Activated CD4-positive, alpha-beta T cell treated with anti-CD3 and anti-CD28 coated beads, Interleukin-10, Interleukin-2, amounts not matched to agents 100 ng/mL and 50 ng/mL, durations not matched to agents 16 hours and 8 hours (primary cell): ENCODE measurements at regions not wholly inside any gene's neighbourhood (a gene's known extent, or its start where the extent isn't known, plus 50 kb on each side); places are given as distances from the start of the nearest gene placed in this dataset.
A peak's percentile ranks its signal among the peaks of the same experiment; 100 is the strongest.

Experiments used
- DNase-seq: peaks from one replicate; pipeline ENCODE4 v3.0.0-alpha.2; 2020

DNA sequence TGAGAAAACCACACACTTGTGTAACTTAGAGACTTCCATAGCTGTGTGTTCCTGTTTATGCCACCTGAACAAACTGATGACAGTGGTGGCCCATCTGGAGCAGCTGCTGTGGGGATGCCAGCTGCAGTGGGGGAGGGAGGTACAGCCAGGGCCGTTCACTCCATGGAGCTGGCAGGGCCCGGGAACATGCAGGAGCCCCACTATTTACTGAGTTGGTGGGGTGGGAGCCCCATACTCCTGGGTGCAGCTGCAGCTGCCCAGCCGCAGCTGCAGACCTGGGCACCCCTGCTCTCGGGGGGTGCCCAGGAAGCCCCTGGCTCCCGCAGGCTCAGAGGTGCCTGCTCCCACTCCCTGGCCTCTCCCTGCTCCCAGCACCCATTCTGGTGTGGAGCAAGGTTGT, 398.6 kb upstream of the RASGEF1B start:
- DNase-seq = no peak

DNA sequence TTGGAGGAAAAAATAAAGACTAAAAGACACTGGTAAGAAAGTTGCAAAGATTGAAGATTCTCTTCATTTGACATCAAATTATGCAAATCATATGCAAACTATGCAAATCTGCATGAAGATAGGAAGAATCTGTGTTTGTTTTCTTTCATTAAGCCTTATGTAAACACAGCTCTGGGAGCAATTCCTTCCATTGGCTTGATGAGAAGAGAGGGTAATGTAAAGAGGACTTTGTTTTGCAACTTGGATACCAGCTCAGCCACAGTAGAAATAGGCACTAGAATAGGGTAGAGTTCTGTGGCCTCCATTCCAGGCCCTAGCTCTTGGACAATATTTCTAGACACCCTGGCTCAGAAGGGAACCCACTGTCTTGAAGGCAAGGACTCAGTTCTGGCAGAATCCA, 388.4 kb upstream of the RASGEF1B start:
- DNase-seq = no peak

DNA sequence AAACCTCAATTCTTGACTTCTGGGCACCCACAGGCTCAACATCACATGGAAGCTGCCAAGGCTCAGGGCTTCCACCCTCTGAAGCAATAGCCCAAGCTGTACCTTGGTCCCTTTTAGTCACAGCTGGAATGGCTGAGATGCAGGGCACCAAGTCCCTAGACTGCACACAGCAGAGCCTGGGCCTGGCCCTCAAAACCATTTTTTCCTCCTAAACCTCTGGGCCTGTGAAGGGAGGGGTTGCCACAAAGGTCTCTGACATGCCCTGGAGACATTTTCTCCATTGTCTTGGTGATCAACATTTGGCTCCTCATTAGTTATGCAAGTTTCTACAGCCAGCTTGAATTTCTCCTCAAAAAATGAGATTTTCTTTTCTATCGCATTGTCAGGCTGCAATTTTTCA, 382.7 kb upstream of the RASGEF1B start:
- DNase-seq = no peak

DNA sequence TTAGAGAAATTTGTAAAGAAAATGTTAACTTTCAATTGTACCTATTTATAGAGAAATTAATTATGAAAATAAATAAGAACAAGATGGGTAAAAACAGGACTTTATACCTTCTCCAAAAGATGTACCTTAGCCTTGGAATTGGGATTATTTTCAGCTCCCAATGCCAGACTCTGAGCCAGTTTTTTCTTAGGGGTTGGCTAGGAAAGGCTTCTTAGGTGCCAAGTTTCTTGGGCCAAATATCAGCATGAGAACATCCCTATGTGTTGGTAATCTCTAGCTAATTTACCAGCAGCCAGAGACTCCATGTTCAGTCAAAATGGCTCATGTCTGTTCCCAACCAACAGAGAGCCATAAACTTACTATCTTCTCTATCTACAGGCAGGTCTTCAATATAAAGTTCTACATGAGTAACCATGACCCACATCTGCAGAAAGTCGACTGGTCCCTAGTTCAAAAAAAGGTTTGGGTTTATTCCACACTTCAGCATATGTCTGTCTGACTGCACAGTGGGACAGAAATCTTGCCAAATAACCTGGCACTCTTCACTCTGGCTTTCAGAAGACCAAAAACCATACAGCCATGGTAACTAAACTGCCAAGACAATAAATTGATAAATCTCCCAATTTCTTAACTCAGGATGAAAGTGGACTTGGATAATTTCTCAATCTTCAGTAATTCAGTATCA, 380.5 kb upstream of the RASGEF1B start:
- no peak for DNase-seq

DNA sequence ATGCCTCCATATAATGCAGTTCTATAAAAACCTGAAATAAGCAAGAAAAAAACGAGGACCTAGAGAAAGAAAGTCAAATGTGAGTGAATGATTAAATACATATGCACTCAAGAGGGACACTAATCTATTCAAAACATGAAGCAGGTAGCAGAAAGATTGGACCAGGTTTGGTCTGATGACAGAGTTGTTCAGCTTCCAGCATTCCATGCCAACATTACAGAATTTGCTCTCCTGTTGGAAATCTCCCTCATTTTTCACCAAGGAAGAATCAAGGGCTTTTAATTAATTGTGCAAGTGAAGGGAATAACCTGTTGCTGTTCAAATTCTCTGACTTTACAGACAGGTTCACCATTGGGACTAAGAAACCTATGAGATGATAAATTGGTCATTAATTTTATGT, 379.0 kb upstream of the RASGEF1B start:
- no peak for DNase-seq

DNA sequence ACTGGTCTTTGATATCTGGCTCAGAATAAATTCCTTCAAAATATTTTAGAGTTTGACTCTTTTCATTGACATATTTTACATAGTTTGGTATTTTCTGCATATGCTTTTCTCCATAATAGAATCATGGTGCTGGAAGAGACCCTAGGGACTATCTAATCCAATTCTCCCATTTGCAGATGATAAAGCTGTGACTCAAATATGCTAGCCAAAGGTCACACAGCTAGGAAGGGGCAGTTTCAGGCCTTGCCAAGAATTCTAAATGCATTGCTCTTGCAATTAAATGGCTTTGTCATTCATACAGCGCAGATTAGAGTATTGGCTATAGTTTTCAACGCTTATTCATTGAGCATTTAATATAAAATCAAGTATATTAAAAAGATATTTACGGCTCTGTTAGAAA, 374.1 kb upstream of the RASGEF1B start:
- DNase-seq = no peak

DNA sequence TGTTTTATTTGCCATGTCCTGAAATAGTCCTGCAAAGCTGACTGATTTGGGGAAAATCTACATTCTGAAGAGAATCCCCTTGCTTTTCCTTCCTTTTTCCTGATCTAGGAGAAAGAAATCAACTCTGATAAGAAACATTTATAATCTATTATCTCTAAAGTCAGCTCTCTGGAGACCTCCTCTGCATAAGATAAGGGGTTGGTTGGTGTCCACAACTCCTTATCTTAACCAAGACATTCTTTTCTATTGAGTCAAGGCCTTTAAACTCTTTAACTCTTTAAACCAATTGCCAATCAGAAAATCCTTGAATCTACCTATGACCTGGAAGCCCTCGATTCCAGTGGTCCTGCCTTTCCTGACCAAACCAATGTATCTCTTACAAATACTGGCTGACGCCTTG, 373.6 kb upstream of the RASGEF1B start:
- no peak for DNase-seq

DNA sequence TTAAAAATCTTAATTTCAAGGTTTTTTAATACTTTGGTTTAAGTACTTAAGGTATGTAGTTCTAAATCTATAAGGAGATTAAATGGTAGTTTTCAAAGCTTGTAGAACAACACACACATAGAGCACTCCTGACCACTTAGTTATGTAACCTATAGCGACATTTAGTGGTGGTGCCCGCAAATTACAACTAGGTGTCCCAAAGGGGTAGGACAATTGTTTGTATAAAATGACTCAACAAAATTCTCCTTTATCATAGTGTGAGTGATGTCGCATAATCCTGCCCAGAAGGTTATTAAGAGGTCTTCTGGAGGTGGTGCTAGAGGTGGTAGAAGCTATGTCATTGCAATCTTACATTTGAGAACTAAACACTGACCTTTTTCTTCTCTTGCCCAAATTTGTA, 373.0 kb upstream of the RASGEF1B start:
- peak; percentile 80 for DNase-seq

DNA sequence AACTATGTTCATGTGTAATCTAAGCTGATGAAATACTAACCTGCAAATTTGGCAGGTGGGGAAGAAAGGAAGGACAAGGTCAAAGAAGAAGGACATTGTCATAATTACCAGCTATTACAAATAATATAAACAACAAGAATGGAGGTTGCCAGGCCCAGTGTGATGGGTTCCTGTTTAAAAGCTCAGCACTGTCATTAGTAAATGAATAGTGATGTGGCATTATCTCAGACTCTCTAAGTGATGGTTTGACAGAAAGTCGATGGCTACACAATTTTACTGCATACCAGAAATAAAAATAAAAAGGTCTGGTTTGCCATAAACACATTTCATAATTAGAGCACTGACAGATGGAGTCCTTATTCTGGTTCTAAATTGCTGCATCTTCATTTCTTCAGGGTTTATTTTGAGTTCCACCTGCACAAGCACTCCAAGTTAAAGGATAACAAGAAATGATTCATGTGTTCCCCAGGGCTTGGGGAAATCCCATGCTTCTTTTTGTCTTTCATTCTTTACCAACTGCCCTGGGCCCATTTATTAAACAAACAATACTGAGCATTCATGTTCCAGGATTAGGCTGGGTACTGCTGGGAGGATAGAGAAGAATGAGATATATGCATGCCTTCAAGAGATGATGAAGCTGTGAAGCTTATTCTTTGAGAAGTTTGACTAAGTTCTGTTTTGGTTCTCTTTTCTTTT, 367.8 kb upstream of the RASGEF1B start:
- DNase-seq = peak; percentile 7

DNA sequence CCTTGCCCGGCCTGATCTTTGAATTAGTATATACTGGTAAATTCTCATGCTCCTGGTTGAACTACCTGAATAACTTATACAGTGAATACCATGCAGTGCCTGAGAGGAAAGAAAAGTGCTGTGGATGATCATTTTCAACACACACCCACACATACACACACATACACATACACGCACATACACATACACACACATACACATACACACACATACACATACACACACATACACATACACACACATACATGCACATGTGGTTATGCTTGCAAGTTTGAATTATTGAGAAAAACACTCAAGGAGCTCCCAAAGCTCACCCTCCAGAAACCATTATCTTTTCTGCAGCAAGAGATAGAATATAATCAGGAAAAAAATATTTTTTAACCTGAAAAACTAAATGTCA, 366.9 kb upstream of the RASGEF1B start:
- no peak for DNase-seq

DNA sequence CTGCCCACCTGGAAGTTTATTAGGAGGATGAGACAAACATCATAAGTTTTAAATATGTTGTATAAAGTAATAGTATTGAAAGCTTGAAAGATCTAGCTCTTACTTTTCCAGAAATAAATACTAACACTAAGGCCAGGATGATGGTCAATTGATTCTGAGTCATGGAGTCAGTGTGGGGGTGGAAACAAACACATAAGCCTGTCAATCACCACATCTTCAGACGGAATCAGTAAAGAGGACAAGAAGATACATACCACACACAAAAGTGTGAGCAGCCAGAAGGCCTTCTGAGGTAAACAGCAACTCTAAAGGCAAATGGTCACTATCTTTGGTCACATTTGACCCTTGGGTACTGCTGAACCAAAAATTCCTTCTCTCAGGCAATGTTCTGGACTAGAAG, 365.0 kb upstream of the RASGEF1B start:
- DNase-seq = no peak

DNA sequence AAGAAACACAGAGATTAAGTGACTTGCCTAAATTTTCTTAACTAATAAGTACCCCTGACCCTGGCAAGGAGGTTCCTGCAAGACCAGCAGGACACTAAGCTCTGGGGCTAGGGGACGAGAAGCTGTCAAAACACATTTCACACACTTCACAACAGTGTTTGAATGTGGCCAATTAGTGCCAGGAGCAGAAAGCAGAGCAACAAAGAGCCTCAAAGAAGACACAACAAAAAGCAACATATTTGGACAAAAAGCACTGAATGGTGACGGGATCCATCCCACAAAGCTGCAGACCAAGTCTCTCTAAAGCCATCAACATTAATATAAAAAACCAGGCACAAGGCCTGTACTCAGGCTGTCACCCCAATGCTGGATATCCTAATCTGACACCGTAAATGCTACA, 361.9 kb upstream of the RASGEF1B start:
- DNase-seq = no peak

DNA sequence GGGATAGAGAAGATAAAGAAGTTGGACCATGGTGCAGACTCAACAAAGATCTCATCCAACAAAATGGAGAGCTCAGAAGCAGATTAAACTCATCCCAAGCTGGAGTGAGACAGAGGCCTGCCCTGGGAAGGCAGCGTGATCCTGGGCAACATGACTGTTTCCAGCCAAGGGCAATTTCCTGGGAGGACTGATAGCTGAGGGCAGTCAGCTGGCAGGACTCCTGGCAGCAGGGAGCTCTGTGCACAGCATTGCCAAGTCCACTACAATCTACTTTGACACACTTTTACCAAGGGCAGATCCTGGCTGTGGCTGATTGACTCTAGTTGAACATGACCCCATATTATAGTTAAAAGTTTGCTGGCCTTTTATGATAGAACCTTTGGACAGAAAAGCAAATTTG, 357.3 kb upstream of the RASGEF1B start:
- DNase-seq = no peak

DNA sequence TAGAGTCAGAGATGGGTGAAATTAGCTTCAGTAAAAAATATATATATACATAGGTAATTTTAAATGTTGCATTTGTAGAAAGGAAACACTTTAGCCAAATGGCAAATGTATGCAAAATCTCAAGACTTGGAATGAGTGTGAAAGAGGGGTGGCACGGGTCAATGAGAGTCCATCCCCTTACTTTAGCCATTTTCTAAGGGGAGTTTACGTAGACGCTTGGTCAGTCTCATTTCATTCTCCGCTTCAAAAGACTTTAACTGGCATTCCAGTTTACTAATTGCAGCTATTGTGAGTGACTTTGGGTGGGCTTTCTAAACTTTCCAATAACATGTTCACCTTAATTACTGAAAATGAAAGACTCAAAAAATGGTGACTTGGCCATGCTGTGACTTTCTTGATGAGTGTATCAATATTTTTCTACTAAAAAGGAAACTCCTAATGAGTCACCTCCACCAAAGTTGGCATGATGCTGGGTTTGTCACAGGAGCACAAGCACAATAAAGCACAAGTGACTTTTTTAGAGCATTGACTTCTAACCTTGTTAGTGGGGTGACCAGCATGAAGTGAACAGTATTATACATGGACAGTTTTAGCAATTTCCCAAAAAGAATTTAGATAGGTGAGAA, 356.0 kb upstream of the RASGEF1B start:
- DNase-seq = peak; percentile 89

DNA sequence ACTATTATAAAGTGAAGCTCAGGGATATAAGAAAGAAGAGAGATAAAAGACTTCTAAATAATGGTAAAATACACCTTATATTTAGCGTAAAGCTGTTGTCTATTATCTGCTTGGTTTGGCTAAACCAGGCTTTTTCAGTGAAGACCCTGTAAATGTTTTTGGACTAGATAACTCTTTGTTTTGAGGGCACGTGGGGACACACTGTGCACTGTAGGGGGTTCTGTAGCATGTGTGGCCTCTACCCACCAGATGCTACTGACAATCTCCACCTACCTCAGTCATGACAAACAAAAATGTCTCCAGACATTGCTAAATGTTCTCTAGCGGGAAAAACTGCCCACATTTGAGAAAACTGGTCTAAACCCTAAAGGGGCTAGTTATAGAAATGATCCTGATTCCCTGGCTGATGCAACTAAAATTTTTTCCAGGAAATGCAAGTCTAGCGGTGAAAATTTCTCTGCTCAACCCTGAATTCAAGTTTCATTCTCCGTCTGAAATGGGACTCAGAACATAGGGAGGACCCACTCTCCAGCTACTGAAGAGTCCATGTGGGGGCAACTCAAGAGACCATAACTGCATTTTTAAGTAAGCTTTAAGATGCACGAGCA, 355.2 kb upstream of the RASGEF1B start:
- peak; percentile 19 for DNase-seq

DNA sequence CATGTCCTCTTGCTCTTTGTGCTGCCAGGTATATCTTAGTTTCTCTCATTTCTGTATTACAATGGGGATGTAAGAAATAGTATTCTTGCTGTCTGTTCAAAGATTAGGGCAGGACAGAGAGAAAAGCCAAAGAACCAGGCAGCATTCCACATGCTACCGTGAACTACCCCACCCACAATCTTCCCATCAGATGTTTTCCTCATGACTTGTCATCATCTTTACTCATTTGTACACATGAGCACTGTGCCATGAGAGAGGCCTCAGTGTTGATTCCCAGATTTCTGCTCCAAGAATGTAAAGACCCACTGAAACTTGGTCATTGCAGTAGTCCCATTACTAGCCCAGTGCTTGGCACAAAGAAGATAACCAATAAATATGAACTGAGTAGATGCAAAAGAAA, 354.6 kb upstream of the RASGEF1B start:
- DNase-seq = no peak

DNA sequence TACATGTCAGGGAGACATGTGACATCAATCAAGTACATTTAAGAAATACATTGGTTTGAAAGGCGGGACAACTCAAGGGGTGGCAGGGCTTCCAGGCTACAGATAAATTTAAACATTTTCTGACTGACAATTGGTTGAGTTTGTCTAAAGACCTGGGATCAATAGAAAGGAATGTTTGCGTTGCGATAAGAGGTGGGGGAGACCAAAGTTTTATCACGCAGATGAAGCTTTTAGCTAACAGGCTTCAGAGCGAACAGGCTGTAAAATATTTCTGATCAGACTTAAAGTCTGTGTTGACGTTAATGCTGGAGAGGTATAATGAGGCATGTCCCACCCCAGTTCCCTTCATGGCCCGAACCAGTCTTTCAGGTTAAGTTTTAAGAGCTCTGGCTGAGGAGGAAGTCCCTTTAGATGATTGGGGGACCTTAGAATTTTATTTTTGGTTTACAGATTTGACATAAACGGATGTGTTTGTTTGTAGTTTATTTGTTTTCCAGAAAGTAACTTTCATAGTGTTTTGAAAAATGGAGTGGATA, 346.7 kb upstream of the RASGEF1B start:
- DNase-seq = no peak

DNA sequence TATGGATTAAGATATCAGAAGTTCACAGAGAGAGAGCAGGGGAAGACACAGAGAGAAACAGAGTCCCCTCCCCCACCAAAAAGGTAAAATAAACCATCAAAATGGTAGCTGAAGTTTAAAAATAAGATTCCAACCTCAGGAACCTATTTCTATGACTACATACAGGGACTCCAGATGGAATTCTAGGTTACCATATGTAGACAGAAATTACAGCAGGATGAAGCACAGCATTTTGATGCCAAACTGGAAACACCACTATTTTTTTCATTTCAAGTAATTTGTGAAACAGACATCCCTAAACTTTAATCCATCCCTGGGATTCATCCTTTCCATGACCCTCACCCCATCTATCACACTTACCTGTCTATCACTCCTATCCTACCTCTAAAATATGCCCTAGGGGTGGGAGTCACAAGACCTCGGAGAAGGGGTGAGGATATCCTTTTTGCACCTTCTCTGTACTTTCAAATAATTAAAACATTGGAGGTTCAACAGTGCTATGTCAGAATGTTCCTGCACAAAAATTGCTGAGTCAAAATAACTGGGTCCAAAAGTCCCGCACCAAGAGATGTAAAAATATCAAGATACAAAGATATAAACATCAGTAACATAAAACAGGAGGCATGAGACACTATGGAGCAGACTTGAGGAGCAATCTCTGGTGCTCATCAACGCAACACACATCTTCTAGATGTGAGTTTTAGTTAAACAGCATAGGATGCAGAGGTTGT, 344.5 kb upstream of the RASGEF1B start:
- no peak for DNase-seq

DNA sequence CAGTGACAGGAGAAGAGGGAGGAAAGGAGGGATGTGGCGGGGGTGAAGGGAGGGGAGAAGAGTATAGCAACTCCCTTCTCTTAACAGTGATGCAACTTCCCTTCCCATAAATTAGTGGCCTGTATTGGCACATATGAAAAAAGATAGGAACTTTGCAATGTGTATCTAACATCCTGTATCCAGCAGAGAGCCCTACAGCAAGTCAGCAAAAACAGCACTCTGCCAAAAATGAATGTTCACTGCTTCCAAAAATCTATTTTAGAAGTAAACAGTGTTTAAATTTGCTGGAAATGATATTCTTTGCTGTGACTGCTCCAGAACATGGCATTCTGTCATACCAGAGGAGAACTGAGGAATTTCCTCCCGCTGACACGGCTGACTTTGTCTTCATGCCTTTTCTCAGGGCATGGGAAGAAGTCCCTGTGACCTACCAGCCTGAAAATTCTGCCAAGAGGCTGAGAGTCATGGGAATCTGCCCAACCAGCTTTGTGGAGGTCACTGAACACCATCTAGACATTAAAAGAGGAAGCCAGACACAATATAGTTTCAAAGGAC, 343.4 kb upstream of the RASGEF1B start:
- DNase-seq = no peak

DNA sequence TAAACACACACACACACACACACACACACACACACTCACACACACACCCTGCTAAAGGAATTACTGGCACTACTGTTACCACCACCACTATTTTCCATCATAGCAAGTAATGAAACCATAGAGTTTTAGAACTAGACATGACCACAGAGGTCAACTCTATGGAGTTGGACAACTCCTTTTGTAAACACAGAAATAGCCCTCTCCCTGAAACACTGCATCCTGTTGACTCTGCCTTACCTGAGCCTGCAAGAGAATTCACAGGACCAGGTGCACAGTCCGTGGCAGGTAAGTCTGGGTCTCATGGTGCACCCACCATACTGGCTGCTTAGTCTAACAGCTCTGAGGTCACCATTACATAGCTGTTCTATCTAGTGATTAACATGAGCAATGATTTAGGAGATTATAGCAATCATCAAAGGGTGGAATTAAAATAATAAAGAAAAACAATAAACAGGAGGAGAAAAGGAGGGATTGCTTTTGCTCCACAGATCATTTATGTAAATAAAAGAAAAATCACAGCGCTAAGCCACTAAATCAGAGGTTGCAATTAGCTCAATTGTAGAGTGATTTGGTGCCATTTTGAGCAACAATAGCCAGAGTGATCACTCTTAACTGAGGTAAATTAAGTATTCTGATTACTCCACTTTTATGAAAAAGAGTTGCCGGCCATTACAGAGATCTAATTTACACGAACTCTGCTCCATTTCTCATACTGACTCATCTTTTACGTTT, 340.0 kb upstream of the RASGEF1B start:
- no peak for DNase-seq

DNA sequence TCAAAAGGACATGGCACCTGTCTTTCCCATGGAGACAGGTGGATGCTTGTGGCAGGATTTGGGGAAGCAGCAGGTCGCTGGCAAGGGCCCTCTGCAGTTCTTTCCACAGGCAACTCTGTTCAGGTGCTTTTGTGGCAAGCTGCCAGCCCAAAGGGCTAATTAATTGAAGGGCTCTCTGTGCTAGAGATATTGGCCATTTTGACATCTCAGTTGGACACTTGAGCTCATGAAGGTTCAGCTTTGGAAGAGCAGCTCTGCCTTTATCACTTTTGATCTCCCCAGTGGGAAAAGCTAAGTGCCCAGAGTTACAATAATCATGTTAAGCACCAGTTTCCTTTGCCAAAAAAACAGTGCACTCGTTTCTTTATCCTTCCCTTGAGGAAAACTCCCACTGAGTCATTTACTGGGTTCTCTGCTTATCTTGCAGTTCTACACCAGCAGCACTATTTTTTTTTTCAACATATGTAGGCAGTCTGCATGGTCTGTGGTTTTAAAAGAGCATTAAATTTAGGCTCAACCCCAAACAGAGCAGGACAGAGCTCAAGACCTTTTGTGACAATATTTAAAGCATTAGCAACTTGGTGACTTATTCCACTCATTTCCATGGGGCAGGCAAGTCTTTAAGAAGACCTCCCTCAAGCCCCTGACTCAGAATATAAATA, 336.4 kb upstream of the RASGEF1B start:
- no peak for DNase-seq
